ENCODE measurements at regions not wholly inside any gene's neighbourhood (a gene's known extent, or its start where the extent isn't known, plus 50 kb on each side); places are given as distances from the start of the nearest gene placed in this dataset.

GRCh38 chr5:30981576-30981975 is 211.9 kb upstream of the CDH6 start:
- TF ChIP-seq CTCF (IDR thresholded peaks at IDR 0.05) (no peak), POLR2A (IDR thresholded peaks at IDR 0.05) (no peak)

All from testis (tissue), 2 donors.